ENCODE measurements at regions not wholly inside any gene's neighbourhood (a gene's known extent, or its start where the extent isn't known, plus 50 kb on each side); places are given as distances from the start of the nearest gene placed in this dataset.
"Not testable (repeated sequence)": the region's sequence is repeated elsewhere in the genome, so short reads cannot be mapped to it uniquely, and the experiment has no call there.

DNA sequence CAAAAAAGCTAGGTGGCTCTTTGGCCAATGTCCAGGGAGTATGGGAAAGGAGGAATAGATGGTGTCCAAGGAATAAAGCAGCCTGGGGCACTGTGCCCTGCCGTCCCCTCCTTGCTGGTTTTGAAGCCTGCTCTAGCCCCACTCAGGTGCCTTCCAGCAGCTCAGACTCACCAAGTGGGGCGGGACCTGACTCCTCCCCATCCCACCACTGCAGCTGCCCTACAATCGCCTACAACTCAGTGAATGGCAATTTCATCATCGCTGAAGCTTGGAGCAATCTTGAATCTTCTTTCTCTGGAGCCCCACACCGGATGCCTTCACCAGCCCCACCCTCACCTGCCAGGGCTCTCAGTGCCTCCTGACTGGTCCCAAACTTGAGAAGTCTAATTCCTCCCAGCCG lies 56.4 kb upstream of the NXT1 start:
- H3K36me3 Mint-ChIP-seq (ENCODE audit: low read depth, unreplicated experiment), result no peaks in the 10 kb centered on the region
- FAIRE-seq, result no peak

DNA sequence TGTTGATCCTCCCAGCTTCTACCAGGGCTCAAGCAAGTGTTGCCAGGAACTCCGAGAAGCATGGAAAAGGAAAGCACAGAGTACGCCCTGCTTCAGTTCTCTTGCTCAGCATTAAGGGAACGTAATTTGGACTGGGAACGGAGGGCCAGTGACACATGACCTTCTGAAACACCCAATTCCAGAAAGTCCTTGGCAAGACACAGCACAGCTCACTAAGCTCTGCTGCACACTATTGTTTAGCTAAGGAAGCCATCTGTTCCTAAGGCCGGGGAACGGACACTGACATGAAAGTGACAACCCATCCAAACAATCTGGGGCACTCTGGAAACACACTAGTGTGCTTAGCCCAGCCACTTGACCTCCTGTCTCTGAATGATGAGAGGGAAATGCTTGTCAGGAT lies 56.9 kb upstream of the NXT1 start:
- no peak overlapping the region for H3K27ac Mint-ChIP-seq (ENCODE audit: unreplicated experiment)
- no peak overlapping the region for H3K4me3 Mint-ChIP-seq (ENCODE audit: unreplicated experiment)
- no peaks in the 10 kb centered on the region for H3K9me3 Mint-ChIP-seq (ENCODE audit: unreplicated experiment)
- DNase-seq (ENCODE audit: low read depth) (no peak), FAIRE-seq (no peak)
- Histone ChIP-seq H3K27ac (ENCODE audit: low read depth, low read length) (no peak overlapping the region), H2AFZ (ENCODE audit: low read depth, low read length) (no peak overlapping the region), H3K36me3 (ENCODE audit: insufficient read depth, low read length) (no peaks in the 10 kb centered on the region), H3K4me2 (ENCODE audit: low read length) (no peak overlapping the region), H3K9ac (ENCODE audit: low read length) (no peak overlapping the region), H3K79me2 (ENCODE audit: insufficient read depth, low read length) (no peaks in the 10 kb centered on the region), H3K4me1 (ENCODE audit: insufficient read depth, low read length) (no peaks in the 10 kb centered on the region), H4K20me1 (ENCODE audit: insufficient read depth, low read length) (no peaks in the 10 kb centered on the region), H3K9me3 (ENCODE audit: insufficient read depth, low read depth, low read length) (peaks cover 6% of the 10 kb centered on the region), H3K27me3 (ENCODE audit: insufficient read depth, low read length) (peaks cover 2% of the 10 kb centered on the region), H3K4me3 (ENCODE audit: insufficient read depth, low read depth, low read length) (no peak overlapping the region)
- peaks cover 3% of the 10 kb centered on the region for H3K4me1 Mint-ChIP-seq (ENCODE audit: low read depth, unreplicated experiment)
- no peaks in the 10 kb centered on the region for H3K36me3 Mint-ChIP-seq (ENCODE audit: low read depth, unreplicated experiment)
- H3K27me3 Mint-ChIP-seq (ENCODE audit: low read depth, unreplicated experiment), result peaks cover 52% of the 10 kb centered on the region
- no peak for TF ChIP-seq EZH2 (IDR thresholded peaks at IDR 0.05; ENCODE audit: insufficient read depth, low read length)
- TF ChIP-seq, protein P1, sequence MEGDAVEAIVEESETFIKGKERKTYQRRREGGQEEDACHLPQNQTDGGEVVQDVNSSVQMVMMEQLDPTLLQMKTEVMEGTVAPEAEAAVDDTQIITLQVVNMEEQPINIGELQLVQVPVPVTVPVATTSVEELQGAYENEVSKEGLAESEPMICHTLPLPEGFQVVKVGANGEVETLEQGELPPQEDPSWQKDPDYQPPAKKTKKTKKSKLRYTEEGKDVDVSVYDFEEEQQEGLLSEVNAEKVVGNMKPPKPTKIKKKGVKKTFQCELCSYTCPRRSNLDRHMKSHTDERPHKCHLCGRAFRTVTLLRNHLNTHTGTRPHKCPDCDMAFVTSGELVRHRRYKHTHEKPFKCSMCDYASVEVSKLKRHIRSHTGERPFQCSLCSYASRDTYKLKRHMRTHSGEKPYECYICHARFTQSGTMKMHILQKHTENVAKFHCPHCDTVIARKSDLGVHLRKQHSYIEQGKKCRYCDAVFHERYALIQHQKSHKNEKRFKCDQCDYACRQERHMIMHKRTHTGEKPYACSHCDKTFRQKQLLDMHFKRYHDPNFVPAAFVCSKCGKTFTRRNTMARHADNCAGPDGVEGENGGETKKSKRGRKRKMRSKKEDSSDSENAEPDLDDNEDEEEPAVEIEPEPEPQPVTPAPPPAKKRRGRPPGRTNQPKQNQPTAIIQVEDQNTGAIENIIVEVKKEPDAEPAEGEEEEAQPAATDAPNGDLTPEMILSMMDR (IDR thresholded peaks at IDR 0.05; ENCODE audit: insufficient read depth, low read depth, low read length), result no peak

More for the DNA sequence above, 56.4 kb upstream of the NXT1 start:
- Histone ChIP-seq H3K27ac (ENCODE audit: low read depth, low read length) (no peak overlapping the region), H3K9me3 (ENCODE audit: insufficient read depth, low read depth, low read length) (peaks cover 6% of the 10 kb centered on the region), H3K9ac (ENCODE audit: low read length) (no peak overlapping the region), H4K20me1 (ENCODE audit: insufficient read depth, low read length) (no peaks in the 10 kb centered on the region), H3K79me2 (ENCODE audit: insufficient read depth, low read length) (no peaks in the 10 kb centered on the region), H2AFZ (ENCODE audit: low read depth, low read length) (no peak overlapping the region), H3K4me2 (ENCODE audit: low read length) (no peak overlapping the region), H3K36me3 (ENCODE audit: insufficient read depth, low read length) (no peaks in the 10 kb centered on the region), H3K4me1 (ENCODE audit: insufficient read depth, low read length) (no peaks in the 10 kb centered on the region), H3K4me3 (ENCODE audit: insufficient read depth, low read depth, low read length) (no peak overlapping the region), H3K27me3 (ENCODE audit: insufficient read depth, low read length) (no peaks in the 10 kb centered on the region)
- Mint-ChIP-seq H3K27ac (ENCODE audit: unreplicated experiment) (no peak overlapping the region), H3K4me3 (ENCODE audit: unreplicated experiment) (no peak overlapping the region), H3K4me1 (ENCODE audit: low read depth, unreplicated experiment) (peaks cover 3% of the 10 kb centered on the region), H3K27me3 (ENCODE audit: low read depth, unreplicated experiment) (peaks cover 51% of the 10 kb centered on the region), H3K9me3 (ENCODE audit: unreplicated experiment) (no peaks in the 10 kb centered on the region)
- DNase-seq (ENCODE audit: low read depth), result no peak
- TF ChIP-seq EZH2 (IDR thresholded peaks at IDR 0.05; ENCODE audit: insufficient read depth, low read length), result no peak
- TF ChIP-seq, protein P1 (IDR thresholded peaks at IDR 0.05; ENCODE audit: insufficient read depth, low read depth, low read length), result no peak

DNA sequence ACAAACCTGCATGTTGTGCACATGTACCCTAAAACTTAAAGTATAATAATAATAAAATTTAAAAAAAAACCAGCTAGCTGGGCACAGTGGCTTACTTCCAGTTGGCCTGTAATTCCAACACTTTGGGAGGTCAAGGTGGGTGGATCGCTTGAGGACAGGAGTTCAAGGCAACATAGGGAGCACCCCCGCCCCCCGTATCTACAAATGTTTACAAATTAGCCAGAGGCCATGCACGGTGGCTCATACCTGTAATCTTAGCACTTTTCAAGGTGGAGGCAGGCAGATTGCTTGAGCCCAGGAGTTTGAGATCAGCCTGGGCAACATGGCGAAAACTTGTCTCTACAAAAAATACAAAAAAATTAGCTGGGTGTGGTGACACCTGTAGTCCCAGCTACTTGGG lies 58.3 kb upstream of the NXT1 start:
- not testable (repeated sequence) for H3K4me1 Mint-ChIP-seq (ENCODE audit: low read depth, unreplicated experiment); H3K4me1 ChIP-seq (ENCODE audit: insufficient read depth, low read length); H3K4me3 ChIP-seq (ENCODE audit: insufficient read depth, low read depth, low read length); H3K4me2 ChIP-seq (ENCODE audit: low read length); DNase-seq (ENCODE audit: low read depth); H3K79me2 ChIP-seq (ENCODE audit: insufficient read depth, low read length); H3K36me3 Mint-ChIP-seq (ENCODE audit: low read depth, unreplicated experiment); H3K9ac ChIP-seq (ENCODE audit: low read length); H2AFZ ChIP-seq (ENCODE audit: low read depth, low read length); H4K20me1 ChIP-seq (ENCODE audit: insufficient read depth, low read length); H3K9me3 Mint-ChIP-seq (ENCODE audit: unreplicated experiment); H3K27me3 ChIP-seq (ENCODE audit: insufficient read depth, low read length); H3K4me3 Mint-ChIP-seq (ENCODE audit: unreplicated experiment); H3K9me3 ChIP-seq (ENCODE audit: insufficient read depth, low read depth, low read length); FAIRE-seq; H3K27ac ChIP-seq (ENCODE audit: low read depth, low read length); H3K36me3 ChIP-seq (ENCODE audit: insufficient read depth, low read length); H3K27ac Mint-ChIP-seq (ENCODE audit: unreplicated experiment)
- peaks cover 55% of the 10 kb centered on the region for H3K27me3 Mint-ChIP-seq (ENCODE audit: low read depth, unreplicated experiment)
